Keratinocyte (primary cell): ENCODE measurements at regions not wholly inside any gene's neighbourhood (a gene's known extent, or its start where the extent isn't known, plus 50 kb on each side); places are given as distances from the start of the nearest gene placed in this dataset.

ENCODE experiments used
- DNase-seq: peaks from one replicate; pipeline ENCODE4 v3.0.0-alpha.2; 2011; ENCODE audit warnings: low read depth, missing footprints, low spot score
- FAIRE-seq: peaks from 2 replicates; lab custom pipeline; 2011; peaks lifted over from hg19 to GRCh38; lab: Jason Lieb, UNC
- H2AFZ ChIP-seq: 2 replicates; pipeline ENCODE4 v1.6.0; 2012; ENCODE audit warnings: low read length, control low read depth, inconsistent platforms; ENCODE audit not compliant: control insufficient read depth
- H3K27ac ChIP-seq: 2 replicates; pipeline ENCODE4 v1.5.1; 2011; ENCODE audit warnings: low read length; ENCODE audit not compliant: control insufficient read depth, insufficient read depth
- H3K27me3 ChIP-seq: 3 replicates; pipeline ENCODE4 v1.6.0; 2011; ENCODE audit warnings: low read length; ENCODE audit not compliant: control insufficient read depth, insufficient read depth; ENCODE audit errors: extremely low read depth
- H3K36me3 ChIP-seq, 2 experiments: 2 replicates in 1 of 2; 3 replicates in 1 of 2; pipeline ENCODE4 v1.5.1; 2011; ENCODE audit warnings: low read length in 2 of 2, mild to moderate bottlenecking in 1 of 2; ENCODE audit not compliant: control insufficient read depth in 2 of 2, insufficient read depth in 2 of 2; ENCODE audit errors: extremely low read depth in 1 of 2
- H3K4me1 ChIP-seq: 3 replicates; pipeline ENCODE4 v1.5.1; 2011; ENCODE audit warnings: low read length; ENCODE audit not compliant: control insufficient read depth, insufficient read depth; ENCODE audit errors: extremely low read depth
- H3K4me2 ChIP-seq: 3 replicates; pipeline ENCODE4 v1.6.0; 2011; ENCODE audit warnings: low read depth, low read length; ENCODE audit not compliant: control insufficient read depth, insufficient read depth; ENCODE audit errors: extremely low read depth
- H3K4me3 ChIP-seq, 3 experiments: fragments of 200-600 bp in 1 of 3; sonication (generic) in 1 of 3; 2 replicates in 2 of 3; 3 replicates in 1 of 3; pipeline ENCODE4 v1.5.1; 2011 to 2016; ENCODE audit warnings: low read length in 3 of 3, mild to moderate bottlenecking in 3 of 3, control low read depth in 2 of 3, inconsistent platforms in 1 of 3, low read depth in 1 of 3, mixed read lengths in 1 of 3, mixed run types in 1 of 3, moderate library complexity in 1 of 3; ENCODE audit not compliant: control insufficient read depth in 2 of 3, insufficient read depth in 2 of 3; ENCODE audit errors: extremely low read depth in 1 of 3
- H3K79me2 ChIP-seq: 2 replicates; pipeline ENCODE4 v1.6.0; 2012; ENCODE audit warnings: low read length; ENCODE audit not compliant: control insufficient read depth, insufficient read depth
- H3K9ac ChIP-seq: 3 replicates; pipeline ENCODE4 v1.6.0; 2011; ENCODE audit warnings: low read length; ENCODE audit not compliant: control insufficient read depth, insufficient read depth; ENCODE audit errors: extremely low read depth
- H3K9me1 ChIP-seq: 3 replicates; pipeline ENCODE4 v1.6.0; 2011; ENCODE audit warnings: low read length; ENCODE audit not compliant: control insufficient read depth, insufficient read depth; ENCODE audit errors: extremely low read depth
- H3K9me3 ChIP-seq: 2 replicates; pipeline ENCODE4 v1.5.1; 2012; ENCODE audit warnings: low read depth, low read length; ENCODE audit not compliant: control insufficient read depth
- H4K20me1 ChIP-seq: 3 replicates; pipeline ENCODE4 v1.6.0; 2011; ENCODE audit warnings: low read length; ENCODE audit not compliant: control insufficient read depth, insufficient read depth; ENCODE audit errors: extremely low read depth
- CTCF ChIP-seq, 3 experiments: IDR thresholded peaks in 1 of 3; conservative IDR thresholded peaks in 1 of 3; optimal IDR thresholded peaks in 1 of 3; 2 replicates in 2 of 3; 3 replicates in 1 of 3; pipeline versions ENCODE3 to v1.5.1; 2011; ENCODE audit warnings: low read length in 3 of 3, mild to moderate bottlenecking in 3 of 3, moderate library complexity in 2 of 3, control low read depth in 1 of 3, inconsistent platforms in 1 of 3; ENCODE audit not compliant: insufficient read depth in 2 of 3; ENCODE audit errors: extremely low read depth in 1 of 3
- EZH2 ChIP-seq: IDR thresholded peaks from one replicate; pipeline ENCODE4 v1.6.1; 2012; ENCODE audit warnings: inconsistent platforms, mild to moderate bottlenecking, low read length, moderate library complexity
- dilution Hi-C: fragments of 300-500 bp; cut with MboI; formaldehyde crosslinking; loops from one replicate; pipeline ENCODE4 v1.7.0; 2020; ENCODE audit warnings: low sequenced_read_pairs; ENCODE audit not compliant: extremely low pct_ligation_motif_present

- Histone ChIP-seq H3K4me2 (no peak overlapping the region), H3K4me3 (no peak overlapping the region), H3K4me1 (no peaks in the 10 kb centered on the region), H3K79me2 (no peaks in the 10 kb centered on the region), H3K9ac (no peak overlapping the region), H3K9me1 (no peaks in the 10 kb centered on the region), H3K27me3 (no peaks in the 10 kb centered on the region), H3K36me3 (no peaks in the 10 kb centered on the region), H4K20me1 (no peaks in the 10 kb centered on the region), H2AFZ (no peak overlapping the region), H3K27ac (no peak overlapping the region), H3K9me3 (no peaks in the 10 kb centered on the region)
- DNase-seq (no peak), FAIRE-seq (no peak)
- TF ChIP-seq EZH2 (no peak), CTCF (optimal IDR thresholded peaks at IDR 0.05 in 1 of 3, IDR thresholded peaks at IDR 0.05 in 1 of 3, conservative IDR thresholded peaks at IDR 0.05 in 1 of 3; ENCODE audit: extremely low read depth in 1 of 3, insufficient read depth in 2 of 3, low read length in 3 of 3) (no peak)
- dilution Hi-C loops: no loop called here
Measured at GRCh38 chr14:30115756-30116155, 188.1 kb upstream of the PRKD1 start.

- Histone ChIP-seq H3K27ac (no peak overlapping the region), H3K36me3 (no peaks in the 10 kb centered on the region), H4K20me1 (no peaks in the 10 kb centered on the region), H3K79me2 (no peaks in the 10 kb centered on the region), H3K4me1 (no peaks in the 10 kb centered on the region), H3K4me3 (no peak overlapping the region), H3K4me2 (no peak overlapping the region), H3K9ac (no peak overlapping the region), H3K27me3 (no peaks in the 10 kb centered on the region), H3K9me3 (no peaks in the 10 kb centered on the region), H2AFZ (no peak overlapping the region), H3K9me1 (no peaks in the 10 kb centered on the region)
- TF ChIP-seq CTCF (optimal IDR thresholded peaks at IDR 0.05 in 1 of 3, IDR thresholded peaks at IDR 0.05 in 1 of 3, conservative IDR thresholded peaks at IDR 0.05 in 1 of 3; ENCODE audit: extremely low read depth in 1 of 3, insufficient read depth in 2 of 3, low read length in 3 of 3) (no peak), EZH2 (no peak)
- DNase-seq (no peak), FAIRE-seq (no peak)
- dilution Hi-C loops: no loop called here
Measured at GRCh38 chr14:30118992-30119640, 191.5 kb upstream of the PRKD1 start.
